NCI-H1694 (cell line): ENCODE measurements at regions not wholly inside any gene's neighbourhood (a gene's known extent, or its start where the extent isn't known, plus 50 kb on each side); places are given as distances from the start of the nearest gene placed in this dataset.
"Not testable (repeated sequence)": the region's sequence is repeated elsewhere in the genome, so short reads cannot be mapped to it uniquely, and the experiment has no call there.

Source experiments
- DNase-seq: peaks from one replicate; lab custom pipeline; 2025; lab: John Stamatoyannopoulos, UW

GRCh38 chr6:105537981-105538578, 135.2 kb upstream of the PREP start:
- DNase-seq = no peak

GRCh38 chr6:105536961-105537360, 134.1 kb upstream of the PREP start:
- DNase-seq = no peak

- no peak for DNase-seq
These were observed 130.4 kb upstream of the PREP start for GRCh38 chr6:105533301-105533700.

GRCh38 chr6:105526225-105526872, 123.5 kb upstream of the PREP start:
- DNase-seq = no peak

- no peak for DNase-seq
These were observed 119.9 kb upstream of the PREP start for GRCh38 chr6:105522626-105523322.

- no peak for DNase-seq
These were observed 117.1 kb upstream of the PREP start for GRCh38 chr6:105519954-105520353.

GRCh38 chr6:105518993-105519392, 116.1 kb upstream of the PREP start:
- DNase-seq = not testable (repeated sequence)

- no peak for DNase-seq
These were observed 112.2 kb upstream of the PREP start for GRCh38 chr6:105515054-105515453.

- DNase-seq = no peak
These were observed 111.4 kb upstream of the PREP start for GRCh38 chr6:105514306-105514705.

GRCh38 chr6:105511639-105512038, 108.8 kb upstream of the PREP start:
- DNase-seq = no peak

- DNase-seq = no peak
These were observed 107.9 kb upstream of the PREP start for GRCh38 chr6:105510746-105511145.

GRCh38 chr6:105509506-105510331, 106.8 kb upstream of the PREP start:
- no peak for DNase-seq

GRCh38 chr6:105507811-105508210, 104.9 kb upstream of the PREP start:
- DNase-seq = no peak

- DNase-seq = no peak
These were observed 101.8 kb upstream of the PREP start for GRCh38 chr6:105504706-105505105.

- DNase-seq = no peak
These were observed 100.8 kb upstream of the PREP start for GRCh38 chr6:105503641-105504040.

- no peak for DNase-seq
These were observed 99.0 kb upstream of the PREP start for GRCh38 chr6:105501826-105502344.

- no peak for DNase-seq
These were observed 98.4 kb upstream of the PREP start for GRCh38 chr6:105501246-105501645.

- no peak for DNase-seq
These were observed 97.8 kb upstream of the PREP start for GRCh38 chr6:105500693-105501092.

GRCh38 chr6:105499931-105500330, 97.0 kb upstream of the PREP start:
- no peak for DNase-seq

GRCh38 chr6:105499136-105499870, 96.4 kb upstream of the PREP start:
- DNase-seq = no peak

GRCh38 chr6:105497549-105497948, 94.7 kb upstream of the PREP start:
- no peak for DNase-seq

- no peak for DNase-seq
These were observed 92.6 kb upstream of the PREP start for GRCh38 chr6:105495515-105495914.
